ENCODE measurements at regions not wholly inside any gene's neighbourhood (a gene's known extent, or its start where the extent isn't known, plus 50 kb on each side); places are given as distances from the start of the nearest gene placed in this dataset.

DNA sequence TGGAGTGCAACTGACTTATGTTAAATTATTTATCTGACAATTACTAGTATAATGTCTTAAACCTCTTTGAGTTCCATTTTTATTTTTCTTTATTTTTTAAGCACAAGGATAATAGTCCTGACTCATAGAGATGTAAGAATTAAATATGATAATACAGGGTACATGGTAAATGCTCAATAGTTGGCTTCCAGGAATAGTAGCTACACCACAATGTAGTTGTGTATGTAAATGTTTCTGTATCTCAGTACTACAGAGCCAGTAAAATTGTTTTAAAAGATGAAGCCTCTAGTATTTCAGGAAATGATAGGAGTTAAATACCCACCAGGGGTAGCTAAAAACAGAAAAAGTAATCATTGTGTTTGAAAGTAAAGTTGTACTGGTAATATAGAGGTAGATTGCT lies 487.4 kb upstream of the IRAK1BP1 start:
- TF ChIP-seq, protein P1, sequence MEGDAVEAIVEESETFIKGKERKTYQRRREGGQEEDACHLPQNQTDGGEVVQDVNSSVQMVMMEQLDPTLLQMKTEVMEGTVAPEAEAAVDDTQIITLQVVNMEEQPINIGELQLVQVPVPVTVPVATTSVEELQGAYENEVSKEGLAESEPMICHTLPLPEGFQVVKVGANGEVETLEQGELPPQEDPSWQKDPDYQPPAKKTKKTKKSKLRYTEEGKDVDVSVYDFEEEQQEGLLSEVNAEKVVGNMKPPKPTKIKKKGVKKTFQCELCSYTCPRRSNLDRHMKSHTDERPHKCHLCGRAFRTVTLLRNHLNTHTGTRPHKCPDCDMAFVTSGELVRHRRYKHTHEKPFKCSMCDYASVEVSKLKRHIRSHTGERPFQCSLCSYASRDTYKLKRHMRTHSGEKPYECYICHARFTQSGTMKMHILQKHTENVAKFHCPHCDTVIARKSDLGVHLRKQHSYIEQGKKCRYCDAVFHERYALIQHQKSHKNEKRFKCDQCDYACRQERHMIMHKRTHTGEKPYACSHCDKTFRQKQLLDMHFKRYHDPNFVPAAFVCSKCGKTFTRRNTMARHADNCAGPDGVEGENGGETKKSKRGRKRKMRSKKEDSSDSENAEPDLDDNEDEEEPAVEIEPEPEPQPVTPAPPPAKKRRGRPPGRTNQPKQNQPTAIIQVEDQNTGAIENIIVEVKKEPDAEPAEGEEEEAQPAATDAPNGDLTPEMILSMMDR (IDR thresholded peaks at IDR 0.05; ENCODE audit: low read depth, low read length, poor library complexity, severe bottlenecking) = no peak
- no peak for TF ChIP-seq EZH2phosphoT487 (IDR thresholded peaks at IDR 0.05; ENCODE audit: borderline replicate concordance, low read length)

All from DOHH2 (cell line).